IPS-18a (cell line): ENCODE measurements at regions not wholly inside any gene's neighbourhood (a gene's known extent, or its start where the extent isn't known, plus 50 kb on each side); places are given as distances from the start of the nearest gene placed in this dataset.
"Not testable (repeated sequence)": the region's sequence is repeated elsewhere in the genome, so short reads cannot be mapped to it uniquely, and the experiment has no call there.

Experiments
- H3K27ac ChIP-seq: one replicate; pipeline ENCODE4 v1.5.1; 2013; ENCODE audit warnings: low read length
- H3K27me3 ChIP-seq: one replicate; pipeline ENCODE4 v1.6.1; 2013; ENCODE audit warnings: mild to moderate bottlenecking, low read length; ENCODE audit not compliant: control insufficient read depth, insufficient read depth
- H3K36me3 ChIP-seq: one replicate; pipeline ENCODE4 v1.6.1; 2013; ENCODE audit warnings: low read depth, low read length; ENCODE audit not compliant: control insufficient read depth
- H3K4me1 ChIP-seq: one replicate; pipeline ENCODE4 v1.6.1; 2013; ENCODE audit warnings: low read depth, low read length; ENCODE audit not compliant: control insufficient read depth
- H3K4me3 ChIP-seq: one replicate; pipeline ENCODE4 v1.5.1; 2013; ENCODE audit warnings: low read length
- H3K9ac ChIP-seq: one replicate; pipeline ENCODE4 v1.6.1; 2013; ENCODE audit warnings: mild to moderate bottlenecking, low read length, moderate library complexity
- H3K9me3 ChIP-seq: one replicate; pipeline ENCODE4 v1.6.1; 2013; ENCODE audit warnings: low read depth, low read length; ENCODE audit not compliant: control insufficient read depth

DNA sequence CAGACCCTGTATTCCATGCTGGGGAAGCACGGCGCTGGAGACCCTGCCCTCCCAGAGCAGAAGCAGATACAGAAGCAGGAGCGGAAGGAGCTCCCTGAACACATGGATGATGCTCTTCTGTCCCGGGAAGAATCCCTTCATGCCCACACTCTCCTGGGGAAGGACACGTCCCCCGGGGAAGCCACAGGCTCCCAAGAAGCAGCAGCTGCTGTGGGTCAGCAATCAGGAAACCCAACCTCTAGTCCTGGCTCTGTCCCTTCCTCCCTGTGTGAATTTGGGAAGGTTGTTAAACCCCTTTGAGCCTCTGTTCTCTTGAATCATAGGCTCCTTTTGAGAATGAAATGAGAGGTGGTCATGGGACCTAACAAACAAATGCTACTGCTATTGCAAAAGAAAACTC lies 176.2 kb upstream of the TPM1 start:
- no peaks in the 10 kb centered on the region for H3K27me3 ChIP-seq
- H3K9ac ChIP-seq: no peak overlapping the region
- H3K27ac ChIP-seq: no peak overlapping the region
- H3K4me3 ChIP-seq: no peak overlapping the region
- no peaks in the 10 kb centered on the region for H3K9me3 ChIP-seq
- no peaks in the 10 kb centered on the region for H3K36me3 ChIP-seq
- H3K4me1 ChIP-seq: no peaks in the 10 kb centered on the region

GRCh38 chr15:62867844-62868243 lies 174.7 kb upstream of the TPM1 start:
- no peak overlapping the region for H3K27ac ChIP-seq

DNA sequence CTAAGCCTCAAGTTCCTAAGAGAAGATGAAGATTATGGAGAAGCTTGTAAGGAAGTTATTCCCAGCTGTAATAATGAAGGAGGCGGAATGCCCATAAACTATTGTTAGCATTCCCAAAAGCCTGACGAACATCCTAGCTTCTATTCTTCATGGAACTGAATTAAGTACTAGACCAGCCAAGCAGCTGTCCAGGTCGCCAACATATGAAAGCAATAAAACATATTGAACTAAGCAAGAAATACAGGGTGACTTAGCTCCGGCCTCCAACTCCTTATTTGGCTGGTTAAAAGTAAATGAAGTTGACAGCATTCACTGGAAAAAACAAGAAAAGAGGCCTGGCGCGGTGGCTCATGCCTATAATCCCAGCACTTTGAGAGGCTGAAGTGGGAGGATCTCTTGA lies 174.0 kb upstream of the TPM1 start:
- no peaks in the 10 kb centered on the region for H3K4me1 ChIP-seq
- no peaks in the 10 kb centered on the region for H3K9me3 ChIP-seq
- H3K27me3 ChIP-seq: no peaks in the 10 kb centered on the region
- no peaks in the 10 kb centered on the region for H3K36me3 ChIP-seq
- H3K9ac ChIP-seq: no peak overlapping the region
- H3K4me3 ChIP-seq: no peak overlapping the region
- no peak overlapping the region for H3K27ac ChIP-seq

More at GRCh38 chr15:62867844-62868243, 174.7 kb upstream of the TPM1 start:
- no peak overlapping the region for H3K9ac ChIP-seq
- H3K36me3 ChIP-seq: no peaks in the 10 kb centered on the region
- H3K9me3 ChIP-seq: no peaks in the 10 kb centered on the region
- H3K27me3 ChIP-seq: no peaks in the 10 kb centered on the region
- H3K4me1 ChIP-seq: no peaks in the 10 kb centered on the region
- H3K4me3 ChIP-seq: no peak overlapping the region

GRCh38 chr15:62869116-62869515 lies 173.4 kb upstream of the TPM1 start:
- no peaks in the 10 kb centered on the region for H3K9me3 ChIP-seq
- H3K27ac ChIP-seq: no peak overlapping the region
- no peaks in the 10 kb centered on the region for H3K36me3 ChIP-seq
- H3K4me3 ChIP-seq: no peak overlapping the region
- H3K27me3 ChIP-seq: no peaks in the 10 kb centered on the region
- no peaks in the 10 kb centered on the region for H3K4me1 ChIP-seq
- no peak overlapping the region for H3K9ac ChIP-seq

- H3K9me3 ChIP-seq: no peaks in the 10 kb centered on the region
- H3K27me3 ChIP-seq: no peaks in the 10 kb centered on the region
- H3K4me1 ChIP-seq: peaks cover 5% of the 10 kb centered on the region
- no peak overlapping the region for H3K9ac ChIP-seq
- no peaks in the 10 kb centered on the region for H3K36me3 ChIP-seq
- no peak overlapping the region for H3K4me3 ChIP-seq
- no peak overlapping the region for H3K27ac ChIP-seq
These were observed 172.3 kb upstream of the TPM1 start for GRCh38 chr15:62870216-62870615.

DNA sequence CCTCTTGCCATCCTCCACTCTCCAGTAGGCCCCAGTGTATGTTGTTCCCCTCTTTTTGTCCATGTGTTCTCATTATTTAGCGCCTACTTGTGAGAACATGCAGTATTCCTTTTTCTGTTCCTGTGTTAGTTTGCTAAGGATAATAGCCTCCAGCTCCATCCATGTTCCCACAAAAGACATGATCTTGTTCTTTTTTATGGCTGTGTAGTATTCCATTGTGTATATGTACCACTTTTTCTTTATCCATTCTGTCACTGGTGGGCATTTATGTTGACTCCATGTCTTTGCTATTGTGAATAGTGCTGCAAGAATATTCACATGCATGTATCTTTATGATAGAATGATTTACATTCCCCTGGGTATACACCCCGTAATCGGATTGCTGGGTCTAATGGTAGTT lies 171.8 kb upstream of the TPM1 start:
- not testable (repeated sequence) for H3K27me3 ChIP-seq, H3K27ac ChIP-seq, H3K9me3 ChIP-seq, H3K4me1 ChIP-seq, H3K9ac ChIP-seq, H3K36me3 ChIP-seq, H3K4me3 ChIP-seq

GRCh38 chr15:62873203-62873602 lies 169.3 kb upstream of the TPM1 start:
- H3K9me3 ChIP-seq: no peaks in the 10 kb centered on the region
- no peak overlapping the region for H3K4me3 ChIP-seq
- H3K27me3 ChIP-seq: no peaks in the 10 kb centered on the region
- no peak overlapping the region for H3K27ac ChIP-seq
- H3K36me3 ChIP-seq: no peaks in the 10 kb centered on the region
- no peak overlapping the region for H3K9ac ChIP-seq
- H3K4me1 ChIP-seq: peaks cover 9% of the 10 kb centered on the region

- H3K4me1 ChIP-seq: peaks cover 9% of the 10 kb centered on the region
- H3K4me3 ChIP-seq: no peak overlapping the region
- no peaks in the 10 kb centered on the region for H3K36me3 ChIP-seq
- H3K9me3 ChIP-seq: no peaks in the 10 kb centered on the region
- no peaks in the 10 kb centered on the region for H3K27me3 ChIP-seq
- no peak overlapping the region for H3K27ac ChIP-seq
- no peak overlapping the region for H3K9ac ChIP-seq
These were observed 168.5 kb upstream of the TPM1 start for GRCh38 chr15:62874064-62874463.

DNA sequence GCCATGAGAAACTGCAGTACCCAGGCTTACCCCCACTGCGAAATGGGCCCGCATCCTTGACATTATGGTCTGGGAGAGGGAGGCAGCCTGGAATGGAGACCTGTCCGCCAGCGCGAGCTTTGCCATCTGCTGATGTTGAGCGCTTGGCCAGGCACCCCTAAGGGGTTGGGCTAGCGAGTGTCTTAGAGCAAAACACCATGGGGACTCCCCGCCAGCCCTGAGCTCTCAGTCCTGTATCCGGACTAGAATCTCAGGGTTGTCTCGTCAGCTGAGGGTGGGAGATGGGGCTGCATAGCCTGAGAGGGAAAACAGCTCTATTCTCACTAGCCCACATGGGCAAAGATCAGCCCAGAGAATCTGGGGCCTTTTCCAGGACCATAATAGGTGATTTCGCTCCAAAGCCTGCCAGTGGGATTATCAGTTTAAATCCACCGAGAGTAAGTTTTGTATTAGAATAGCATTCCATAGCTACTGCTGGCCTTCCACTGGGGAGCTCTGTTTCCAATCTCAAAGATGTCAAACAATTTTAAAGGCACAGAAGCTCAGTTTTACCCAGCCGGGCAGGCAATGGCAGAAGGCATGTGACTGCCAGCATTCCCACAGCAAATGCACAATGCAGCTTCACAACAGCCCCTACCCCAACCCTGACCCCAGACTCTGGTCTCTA lies 167.5 kb upstream of the TPM1 start:
- no peaks in the 10 kb centered on the region for H3K9me3 ChIP-seq
- H3K9ac ChIP-seq: no peak overlapping the region
- no peak overlapping the region for H3K27ac ChIP-seq
- no peaks in the 10 kb centered on the region for H3K36me3 ChIP-seq
- no peaks in the 10 kb centered on the region for H3K27me3 ChIP-seq
- peaks cover 15% of the 10 kb centered on the region for H3K4me1 ChIP-seq
- H3K4me3 ChIP-seq: no peak overlapping the region

DNA sequence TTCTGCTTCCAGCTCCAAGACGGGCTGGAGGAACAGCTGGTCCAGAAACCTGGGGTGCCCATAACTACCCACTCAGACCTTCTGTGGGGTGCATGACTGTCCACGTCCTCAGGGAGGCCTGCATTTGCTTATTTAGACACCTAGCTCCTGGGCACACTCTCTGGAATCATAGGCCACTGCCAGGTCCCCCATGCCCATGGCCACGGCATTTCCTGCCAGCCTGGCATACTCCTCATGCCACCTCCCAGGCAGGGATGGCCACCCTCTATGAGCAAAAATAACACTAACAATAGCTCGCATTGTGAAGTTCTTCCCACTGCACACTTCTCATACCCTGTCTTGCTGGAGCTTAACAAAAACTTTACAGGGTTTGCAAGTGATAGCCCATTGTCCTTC lies 166.9 kb upstream of the TPM1 start:
- H3K36me3 ChIP-seq: no peaks in the 10 kb centered on the region
- no peaks in the 10 kb centered on the region for H3K27me3 ChIP-seq
- no peaks in the 10 kb centered on the region for H3K9me3 ChIP-seq
- no peak overlapping the region for H3K27ac ChIP-seq
- H3K9ac ChIP-seq: no peak overlapping the region
- peaks cover 15% of the 10 kb centered on the region for H3K4me1 ChIP-seq
- H3K4me3 ChIP-seq: no peak overlapping the region

DNA sequence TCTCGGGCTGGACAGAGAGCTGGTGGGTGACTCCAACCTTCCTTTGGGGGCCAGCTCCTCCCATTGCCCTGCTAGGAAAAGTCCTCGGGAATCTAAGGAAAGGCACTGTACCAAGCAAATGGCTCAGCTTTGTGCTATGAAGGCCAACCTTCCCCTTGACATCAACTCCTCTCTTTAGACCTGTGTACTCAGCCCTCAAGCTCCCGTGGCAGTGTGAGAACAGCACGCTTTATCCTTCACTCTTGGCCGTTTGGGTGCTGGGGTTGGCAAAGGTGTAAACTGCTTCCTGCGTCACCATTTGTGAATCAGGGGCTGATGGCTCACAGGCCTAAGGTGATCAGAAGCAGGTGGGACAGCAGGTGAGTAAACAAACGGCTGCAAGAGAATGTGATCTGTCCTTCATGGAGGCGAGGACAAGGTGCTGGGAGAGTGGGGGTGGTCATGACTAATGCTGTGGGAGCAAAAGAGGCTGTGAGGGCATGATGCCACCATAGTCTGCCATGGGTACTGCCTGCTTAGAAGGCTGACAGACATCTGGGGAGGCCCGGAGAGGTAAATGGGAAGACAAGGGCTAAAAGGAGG lies 165.2 kb upstream of the TPM1 start:
- Histone ChIP-seq H3K27me3 (no peaks in the 10 kb centered on the region), H3K36me3 (no peaks in the 10 kb centered on the region), H3K9ac (no peak overlapping the region), H3K4me1 (peaks cover 15% of the 10 kb centered on the region), H3K9me3 (no peaks in the 10 kb centered on the region), H3K4me3 (no peak overlapping the region), H3K27ac (no peak overlapping the region)

DNA sequence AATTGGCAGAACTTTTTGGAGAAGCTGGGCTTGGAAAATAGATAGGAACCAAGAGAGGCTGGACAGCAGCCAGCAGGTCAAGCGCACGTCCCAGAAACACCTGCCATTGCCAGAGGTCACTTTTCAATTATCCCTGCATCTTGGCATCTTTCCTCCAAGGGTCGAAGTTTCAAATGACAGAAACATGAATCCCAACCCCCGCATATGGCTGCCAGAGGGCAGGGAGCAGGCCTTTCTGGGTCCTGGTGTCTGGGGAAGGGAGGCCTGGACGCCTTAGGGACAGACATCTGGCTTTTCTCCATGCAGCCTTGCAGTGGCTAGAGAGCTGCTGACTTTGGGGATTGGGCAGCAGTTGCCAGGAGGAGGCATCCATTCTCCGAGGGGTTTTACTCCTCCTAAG lies 164.5 kb upstream of the TPM1 start:
- H3K4me1 ChIP-seq: peaks cover 15% of the 10 kb centered on the region
- no peaks in the 10 kb centered on the region for H3K27me3 ChIP-seq
- no peaks in the 10 kb centered on the region for H3K9me3 ChIP-seq
- no peak overlapping the region for H3K4me3 ChIP-seq
- no peak overlapping the region for H3K9ac ChIP-seq
- H3K36me3 ChIP-seq: no peaks in the 10 kb centered on the region
- no peak overlapping the region for H3K27ac ChIP-seq
